Activated CD4-positive, alpha-beta T cell treated with anti-CD3 and anti-CD28 coated beads, Interleukin-2, amount 50 U/mL, for 48 hours (primary cell): ENCODE measurements at regions not wholly inside any gene's neighbourhood (a gene's known extent, or its start where the extent isn't known, plus 50 kb on each side); places are given as distances from the start of the nearest gene placed in this dataset.

Experiments used
- DNase-seq, 2 experiments: peaks; one replicate each; pipeline ENCODE4 v3.0.0-alpha.2; 2020

DNA sequence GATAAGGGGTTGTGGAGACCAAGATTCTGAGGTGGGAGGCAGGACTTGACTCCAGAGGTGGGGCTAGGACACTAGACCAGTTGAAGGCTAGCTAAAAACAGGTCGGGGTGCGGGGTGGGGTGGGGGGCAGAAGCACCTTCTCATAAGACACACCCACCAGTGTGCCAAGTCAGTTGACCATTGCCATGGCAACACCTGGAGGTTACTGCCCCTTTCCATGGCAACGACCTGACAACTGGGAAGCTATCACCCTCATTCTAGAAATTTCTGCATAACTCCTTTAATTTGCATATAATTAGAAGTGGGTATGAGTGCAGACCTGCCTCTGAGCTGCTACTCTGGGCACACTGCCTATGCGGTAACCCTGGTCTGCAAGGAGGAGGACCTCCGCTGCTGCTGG, 53.9 kb upstream of the ALOX12 start:
- DNase-seq = no peak

DNA sequence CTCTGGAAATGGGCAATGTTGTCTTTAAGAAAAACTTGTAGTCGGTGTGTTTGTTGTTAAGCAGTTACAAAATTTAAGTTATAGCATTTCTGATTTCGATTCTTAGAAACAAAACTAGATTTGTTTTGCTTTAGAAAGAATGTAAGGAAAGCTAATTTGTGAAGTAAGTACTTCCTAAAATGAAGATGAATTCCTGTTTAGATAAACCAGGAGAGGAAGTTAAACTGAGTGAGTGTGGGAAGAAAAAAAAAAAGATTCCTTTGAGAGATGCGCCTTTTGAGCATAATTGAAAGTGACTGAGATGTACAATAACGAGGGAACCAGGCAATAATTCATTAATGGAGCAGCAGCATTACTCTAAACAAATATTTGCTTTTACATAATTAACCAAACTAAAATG, 52.4 kb upstream of the ALOX12 start:
- DNase-seq = no peak
